Endothelial cell of umbilical vein (primary cell): ENCODE measurements at regions not wholly inside any gene's neighbourhood (a gene's known extent, or its start where the extent isn't known, plus 50 kb on each side); places are given as distances from the start of the nearest gene placed in this dataset.

Source experiments
- CTCF ChIP-seq, 2 donors: IDR thresholded peaks; 1 replicate in 1 of 2; 2 replicates in 1 of 2; pipeline ENCODE4 v1.5.1; 2011; ENCODE audit warnings: low read length in 2 of 2, mild to moderate bottlenecking in 2 of 2, moderate library complexity in 2 of 2, control low read depth in 1 of 2, inconsistent platforms in 1 of 2, low read depth in 1 of 2; ENCODE audit not compliant: insufficient read depth in 1 of 2; ENCODE audit errors: extremely low read depth in 1 of 2
- EZH2 ChIP-seq: IDR thresholded peaks from 2 replicates; pipeline ENCODE4 v1.6.1; 2012; ENCODE audit warnings: borderline replicate concordance, low read depth, mild to moderate bottlenecking, moderate library complexity, low read length, inconsistent platforms; ENCODE audit not compliant: severe bottlenecking
- FOS ChIP-seq: IDR thresholded peaks from 2 replicates; pipeline ENCODE4 v1.6.1; 2011; ENCODE audit warnings: mild to moderate bottlenecking, low read length, moderate library complexity, borderline replicate concordance; ENCODE audit not compliant: insufficient read depth
- GATA2 ChIP-seq: IDR thresholded peaks from 2 replicates; pipeline ENCODE4 v1.7.0; 2011; ENCODE audit warnings: low read depth, mild to moderate bottlenecking, moderate library complexity, mixed read lengths, low read length; ENCODE audit not compliant: insufficient read length, insufficient read depth
- JUN ChIP-seq: IDR thresholded peaks from 2 replicates; pipeline ENCODE4 v1.6.1; 2011; ENCODE audit warnings: borderline replicate concordance, low read depth; ENCODE audit not compliant: insufficient read length, insufficient read depth
- MYC ChIP-seq: IDR thresholded peaks from one replicate; pipeline ENCODE4 v1.6.1; 2011; ENCODE audit warnings: mild to moderate bottlenecking, low read depth, low read length
- POLR2A ChIP-seq: IDR thresholded peaks from 2 replicates; pipeline ENCODE4 v1.6.1; 2012; ENCODE audit warnings: low read depth, mild to moderate bottlenecking, control low read depth, low read length
- POLR2AphosphoS5 ChIP-seq: IDR thresholded peaks from 2 replicates; pipeline ENCODE4 v1.6.1; 2012; ENCODE audit warnings: low read depth, mild to moderate bottlenecking, control low read depth, low read length, moderate library complexity; ENCODE audit not compliant: insufficient read depth
- TF ChIP-seq, protein P1 (sequence below): IDR thresholded peaks from 2 replicates; pipeline ENCODE4 v1.6.1; 2011; ENCODE audit not compliant: insufficient read depth, insufficient read length

GRCh38 chr11:114832532-114833125 lies 154.3 kb downstream of the NXPE2 start:
- TF ChIP-seq CTCF (IDR thresholded peaks at IDR 0.05; ENCODE audit: extremely low read depth in 1 of 2, insufficient read depth in 1 of 2, low read depth in 1 of 2, low read length in 2 of 2), result no peak
- no peak for TF ChIP-seq POLR2A
- TF ChIP-seq POLR2AphosphoS5, result no peak
- no peak for TF ChIP-seq JUN
- TF ChIP-seq, protein P1, sequence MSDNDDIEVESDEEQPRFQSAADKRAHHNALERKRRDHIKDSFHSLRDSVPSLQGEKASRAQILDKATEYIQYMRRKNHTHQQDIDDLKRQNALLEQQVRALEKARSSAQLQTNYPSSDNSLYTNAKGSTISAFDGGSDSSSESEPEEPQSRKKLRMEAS, result no peak
- TF ChIP-seq EZH2, result no peak
- TF ChIP-seq FOS, result no peak
- no peak for TF ChIP-seq MYC
- TF ChIP-seq GATA2, result no peak
